GM19467 (cell line): ENCODE measurements at regions not wholly inside any gene's neighbourhood (a gene's known extent, or its start where the extent isn't known, plus 50 kb on each side); places are given as distances from the start of the nearest gene placed in this dataset.

ENCODE experiments used
- ATAC-seq: cut with Tn5 transposase; IDR thresholded peaks from one replicate; pipeline ENCODE4 v1.9.1; 2021; ENCODE audit warnings: mild to moderate bottlenecking, moderate library complexity; ENCODE audit not compliant: unreplicated experiment

DNA sequence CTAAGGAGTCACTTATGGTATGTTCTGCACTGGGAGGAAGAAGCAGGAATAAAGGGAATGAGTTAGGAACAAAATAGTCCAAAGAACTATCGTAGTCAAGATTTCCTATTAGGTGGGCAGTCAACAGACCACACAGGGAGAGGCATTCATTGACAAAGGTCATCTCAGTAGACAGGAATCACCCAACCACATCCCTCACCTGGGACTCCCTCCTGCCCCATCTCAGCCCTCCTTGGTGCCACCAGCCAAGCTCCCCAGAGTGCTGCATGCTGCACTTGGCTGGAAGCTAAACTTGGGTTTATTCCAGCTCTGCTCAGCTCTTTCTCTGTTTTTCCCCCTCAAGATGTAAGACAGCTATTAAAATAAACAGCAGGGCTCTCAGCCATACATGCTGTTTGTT is 72.3 kb upstream of the CTNNB1 start:
- ATAC-seq = no peak

GRCh38 chr3:41127414-41127813 is 71.9 kb upstream of the CTNNB1 start:
- ATAC-seq = no peak

DNA sequence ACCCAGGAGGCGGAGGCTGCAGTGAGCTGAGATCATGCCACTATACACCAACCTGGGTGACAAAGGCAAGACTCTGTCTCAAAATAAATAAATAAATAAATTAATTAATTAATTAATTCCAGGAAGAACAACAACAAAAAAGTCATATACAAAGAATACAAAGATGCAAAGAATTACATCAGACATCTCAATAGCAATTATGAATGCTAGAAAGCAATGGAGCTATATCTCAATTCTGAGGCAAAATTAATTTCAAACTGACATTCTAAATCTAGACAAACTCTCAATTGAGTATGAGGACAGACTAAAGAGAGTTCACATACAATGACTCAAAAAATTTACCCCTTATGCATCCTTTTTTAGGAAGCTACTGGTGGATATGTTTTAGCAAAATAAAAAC is 69.6 kb upstream of the CTNNB1 start:
- no peak for ATAC-seq

DNA sequence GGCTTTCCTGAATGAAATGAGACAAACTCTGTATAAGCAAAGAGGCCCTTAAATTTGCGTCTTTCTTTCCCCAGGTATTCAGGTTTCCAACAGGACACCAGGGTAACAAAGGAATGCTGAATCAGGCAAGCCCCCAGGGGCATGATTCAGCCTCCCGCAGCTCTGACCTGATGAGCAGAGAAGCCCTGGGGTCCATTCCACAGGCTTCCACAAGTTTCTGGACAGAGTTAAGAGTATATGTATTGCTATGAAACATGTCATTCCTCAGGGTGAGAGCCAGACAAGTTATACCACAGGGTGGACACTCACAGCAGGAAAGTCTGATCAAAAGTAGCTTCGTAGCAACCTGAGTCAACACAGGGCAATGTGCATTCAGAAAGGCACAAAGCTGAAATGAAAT is 68.1 kb upstream of the CTNNB1 start:
- ATAC-seq = no peak

DNA sequence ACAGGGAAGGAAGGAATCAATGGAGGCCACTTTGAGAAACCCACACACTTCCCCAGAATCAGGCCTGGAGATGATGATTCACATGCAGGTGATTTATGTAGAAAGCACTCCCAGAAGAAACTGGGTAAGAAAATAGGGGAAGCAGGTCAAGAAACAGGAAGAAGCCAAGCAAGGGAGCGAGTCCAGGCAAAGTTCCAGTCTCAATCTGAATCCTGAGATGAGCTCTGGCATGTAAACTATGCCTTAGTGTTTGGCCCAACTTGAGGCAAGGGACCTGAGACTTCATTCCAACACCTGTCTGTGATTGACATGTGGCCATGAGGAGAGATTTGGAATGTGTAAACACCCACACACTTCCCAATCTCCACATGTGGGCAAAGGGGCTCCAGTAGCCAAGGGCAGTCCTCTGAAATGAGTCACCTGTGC is 61.6 kb upstream of the CTNNB1 start:
- ATAC-seq = no peak

DNA sequence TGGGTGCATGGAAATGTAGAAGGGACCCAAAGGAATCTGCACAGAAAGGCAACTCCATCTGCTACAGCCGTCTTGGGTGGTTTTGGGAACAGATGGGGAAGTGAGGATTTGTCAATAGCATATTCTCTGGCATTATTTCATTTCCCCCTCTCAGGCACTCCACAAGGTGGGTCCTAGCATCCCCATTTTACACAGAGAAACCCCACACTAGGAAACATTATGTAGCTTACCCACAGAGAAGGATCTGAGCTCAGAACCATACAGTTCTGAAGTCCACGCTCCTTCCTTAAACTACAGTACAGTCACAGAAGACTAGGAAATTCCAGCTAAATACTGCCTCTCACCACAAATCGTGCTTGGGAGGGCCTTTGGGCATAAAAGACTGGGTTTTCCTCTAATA is 61.2 kb upstream of the CTNNB1 start:
- ATAC-seq = no peak

- no peak for ATAC-seq
Measured at GRCh38 chr3:41138601-41139000, 60.7 kb upstream of the CTNNB1 start.

- no peak for ATAC-seq
Measured at GRCh38 chr3:41140242-41140641, 59.1 kb upstream of the CTNNB1 start.

GRCh38 chr3:41141433-41142167 is 57.7 kb upstream of the CTNNB1 start:
- no peak for ATAC-seq

GRCh38 chr3:41143421-41144031 is 55.8 kb upstream of the CTNNB1 start:
- ATAC-seq = no peak

- no peak for ATAC-seq
Measured at GRCh38 chr3:41144631-41145030, 54.7 kb upstream of the CTNNB1 start.

DNA sequence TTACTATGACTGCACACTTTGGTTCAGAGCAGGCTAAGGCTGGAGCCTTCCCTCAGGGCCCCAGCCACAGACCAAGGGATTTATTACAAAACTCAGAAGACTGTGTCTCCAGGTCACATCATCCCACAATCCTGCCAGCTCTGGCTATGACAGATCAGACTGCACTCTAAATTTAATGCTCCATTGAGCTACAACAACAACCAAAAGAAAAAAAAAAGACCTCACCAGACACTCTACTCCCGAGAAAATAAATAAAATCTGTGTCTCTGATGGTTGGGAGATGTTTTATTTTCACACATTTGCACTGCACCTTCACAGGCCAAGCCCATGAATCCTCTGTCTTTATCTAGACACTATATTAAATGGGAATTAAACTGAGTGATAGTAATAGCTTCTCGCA is 50.8 kb upstream of the CTNNB1 start:
- no peak for ATAC-seq

- ATAC-seq = no peak
Measured at GRCh38 chr3:41148901-41149300, 50.4 kb upstream of the CTNNB1 start.
